ENCODE measurements at regions not wholly inside any gene's neighbourhood (a gene's known extent, or its start where the extent isn't known, plus 50 kb on each side); places are given as distances from the start of the nearest gene placed in this dataset.

- no peaks in the 10 kb centered on the region for H3K36me3 ChIP-seq (ENCODE audit: control insufficient read depth, insufficient read depth, low read length)
- no peak for DNase-seq (ENCODE audit: extremely low read depth, insufficient read length)
- no peak overlapping the region for H3K4me3 ChIP-seq (replicated peaks; ENCODE audit: low read depth, low read length)
- TF ChIP-seq, protein P1, sequence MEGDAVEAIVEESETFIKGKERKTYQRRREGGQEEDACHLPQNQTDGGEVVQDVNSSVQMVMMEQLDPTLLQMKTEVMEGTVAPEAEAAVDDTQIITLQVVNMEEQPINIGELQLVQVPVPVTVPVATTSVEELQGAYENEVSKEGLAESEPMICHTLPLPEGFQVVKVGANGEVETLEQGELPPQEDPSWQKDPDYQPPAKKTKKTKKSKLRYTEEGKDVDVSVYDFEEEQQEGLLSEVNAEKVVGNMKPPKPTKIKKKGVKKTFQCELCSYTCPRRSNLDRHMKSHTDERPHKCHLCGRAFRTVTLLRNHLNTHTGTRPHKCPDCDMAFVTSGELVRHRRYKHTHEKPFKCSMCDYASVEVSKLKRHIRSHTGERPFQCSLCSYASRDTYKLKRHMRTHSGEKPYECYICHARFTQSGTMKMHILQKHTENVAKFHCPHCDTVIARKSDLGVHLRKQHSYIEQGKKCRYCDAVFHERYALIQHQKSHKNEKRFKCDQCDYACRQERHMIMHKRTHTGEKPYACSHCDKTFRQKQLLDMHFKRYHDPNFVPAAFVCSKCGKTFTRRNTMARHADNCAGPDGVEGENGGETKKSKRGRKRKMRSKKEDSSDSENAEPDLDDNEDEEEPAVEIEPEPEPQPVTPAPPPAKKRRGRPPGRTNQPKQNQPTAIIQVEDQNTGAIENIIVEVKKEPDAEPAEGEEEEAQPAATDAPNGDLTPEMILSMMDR (IDR thresholded peaks at IDR 0.05; ENCODE audit: insufficient read depth, low read length, poor library complexity, severe bottlenecking), result no peak
- no peaks in the 10 kb centered on the region for H3K27me3 ChIP-seq (replicated peaks; ENCODE audit: control insufficient read depth, insufficient read depth, low read length)
Measured at GRCh38 chr12:97385121-97385520, 77.5 kb upstream of the RMST start.

- Histone ChIP-seq H3K4me3 (replicated peaks; ENCODE audit: low read depth, low read length) (no peak overlapping the region), H3K36me3 (ENCODE audit: control insufficient read depth, insufficient read depth, low read length) (no peaks in the 10 kb centered on the region), H3K27me3 (replicated peaks; ENCODE audit: control insufficient read depth, insufficient read depth, low read length) (no peaks in the 10 kb centered on the region)
- TF ChIP-seq, protein P1 (IDR thresholded peaks at IDR 0.05; ENCODE audit: insufficient read depth, low read length, poor library complexity, severe bottlenecking), result no peak
- DNase-seq (ENCODE audit: extremely low read depth, insufficient read length), result no peak
Measured at GRCh38 chr12:97386133-97386581, 76.4 kb upstream of the RMST start.

GRCh38 chr12:97387844-97388243 is 74.8 kb upstream of the RMST start:
- H3K27me3 ChIP-seq (replicated peaks; ENCODE audit: control insufficient read depth, insufficient read depth, low read length), result no peaks in the 10 kb centered on the region
- DNase-seq (ENCODE audit: extremely low read depth, insufficient read length), result no peak
- H3K36me3 ChIP-seq (ENCODE audit: control insufficient read depth, insufficient read depth, low read length), result no peaks in the 10 kb centered on the region
- H3K4me3 ChIP-seq (replicated peaks; ENCODE audit: low read depth, low read length), result no peak overlapping the region
- TF ChIP-seq, protein P1 (IDR thresholded peaks at IDR 0.05; ENCODE audit: insufficient read depth, low read length, poor library complexity, severe bottlenecking), result no peak

DNA sequence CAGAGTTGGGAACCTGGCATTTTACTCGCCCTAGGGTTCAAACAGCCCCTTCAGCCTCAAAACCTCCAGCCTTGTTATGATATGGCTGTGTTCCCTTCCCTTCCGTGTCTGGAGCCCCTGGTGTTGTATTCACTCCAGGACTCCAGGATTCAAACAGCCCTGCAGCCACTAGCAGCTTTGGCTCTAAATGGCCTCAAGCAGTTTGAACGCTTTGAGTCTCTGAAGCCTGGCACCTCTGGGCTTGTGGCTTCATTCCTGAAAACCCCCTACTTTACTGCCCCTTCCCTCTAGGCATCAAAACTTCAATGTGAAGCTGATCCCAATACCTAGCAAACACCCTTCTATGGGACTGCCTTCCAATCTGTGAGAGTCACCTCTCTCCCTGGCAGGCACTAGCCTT is 67.9 kb upstream of the RMST start:
- Histone ChIP-seq H3K36me3 (ENCODE audit: control insufficient read depth, insufficient read depth, low read length) (no peaks in the 10 kb centered on the region), H3K4me3 (replicated peaks; ENCODE audit: low read depth, low read length) (no peak overlapping the region), H3K27me3 (replicated peaks; ENCODE audit: control insufficient read depth, insufficient read depth, low read length) (no peaks in the 10 kb centered on the region; the same call in 1 of the 2 replicates)
- no peak for DNase-seq (ENCODE audit: extremely low read depth, insufficient read length)
- TF ChIP-seq, protein P1 (IDR thresholded peaks at IDR 0.05; ENCODE audit: insufficient read depth, low read length, poor library complexity, severe bottlenecking), result no peak

GRCh38 chr12:97397008-97397407 is 65.6 kb upstream of the RMST start:
- Histone ChIP-seq H3K36me3 (ENCODE audit: control insufficient read depth, insufficient read depth, low read length) (no peaks in the 10 kb centered on the region), H3K27me3 (replicated peaks; ENCODE audit: control insufficient read depth, insufficient read depth, low read length) (no peaks in the 10 kb centered on the region; the same call in 1 of the 2 replicates), H3K4me3 (replicated peaks; ENCODE audit: low read depth, low read length) (no peak overlapping the region)
- no peak for DNase-seq (ENCODE audit: extremely low read depth, insufficient read length)
- TF ChIP-seq, protein P1 (IDR thresholded peaks at IDR 0.05; ENCODE audit: insufficient read depth, low read length, poor library complexity, severe bottlenecking), result no peak

GRCh38 chr12:97398704-97399103 is 63.9 kb upstream of the RMST start:
- H3K27me3 ChIP-seq (replicated peaks; ENCODE audit: control insufficient read depth, insufficient read depth, low read length), result no peaks in the 10 kb centered on the region
- TF ChIP-seq, protein P1 (IDR thresholded peaks at IDR 0.05; ENCODE audit: insufficient read depth, low read length, poor library complexity, severe bottlenecking), result no peak
- DNase-seq (ENCODE audit: extremely low read depth, insufficient read length), result no peak
- no peak overlapping the region for H3K4me3 ChIP-seq (replicated peaks; ENCODE audit: low read depth, low read length)
- H3K36me3 ChIP-seq (ENCODE audit: control insufficient read depth, insufficient read depth, low read length), result no peaks in the 10 kb centered on the region

Data from GM06990 (cell line).